NCI-H69 (cell line): ENCODE measurements at regions not wholly inside any gene's neighbourhood (a gene's known extent, or its start where the extent isn't known, plus 50 kb on each side); places are given as distances from the start of the nearest gene placed in this dataset.
"Not testable (repeated sequence)": the region's sequence is repeated elsewhere in the genome, so short reads cannot be mapped to it uniquely, and the experiment has no call there.

Experiments used
- DNase-seq: peaks from one replicate; lab custom pipeline; 2025; lab: John Stamatoyannopoulos, UW

- not testable (repeated sequence) for DNase-seq
These were observed 115.7 kb upstream of the AKAP13 start for GRCh38 chr15:85264614-85265190.

- not testable (repeated sequence) for DNase-seq
These were observed 113.1 kb upstream of the AKAP13 start for GRCh38 chr15:85267158-85267857.

DNA sequence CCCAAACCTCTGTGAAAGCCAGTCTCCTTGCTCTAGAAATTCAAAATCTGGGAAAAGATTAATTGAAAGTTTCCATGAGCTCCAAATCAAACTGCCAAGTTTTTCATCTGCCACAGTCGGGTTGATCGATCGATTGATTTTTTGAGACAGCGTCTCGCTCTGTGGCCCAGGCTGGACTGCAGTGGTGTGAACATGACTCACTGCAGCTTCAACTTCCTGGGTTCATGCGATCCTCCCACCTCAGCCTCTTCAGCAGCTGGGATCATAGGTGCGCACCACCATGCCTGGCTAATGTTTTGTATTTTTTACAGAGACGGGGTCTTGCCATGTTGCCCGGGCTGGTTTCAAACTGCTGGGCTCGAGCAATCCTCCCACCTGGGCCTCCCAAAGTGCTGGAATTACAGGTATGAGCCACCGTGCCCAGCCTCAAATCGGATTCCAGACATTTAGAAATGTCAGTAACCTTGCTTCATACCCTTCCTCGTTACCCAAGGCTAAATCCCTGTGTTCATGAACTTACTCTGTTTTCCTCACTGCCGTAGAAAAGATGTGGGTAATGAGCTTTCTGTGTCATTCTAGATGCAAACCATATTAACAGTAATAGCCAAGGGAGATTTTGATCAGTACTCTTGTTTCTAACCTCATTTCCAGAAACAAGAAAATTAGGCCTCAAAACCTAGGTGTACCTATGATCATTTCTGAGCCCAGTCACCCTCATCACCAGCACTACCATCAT is 105.9 kb upstream of the AKAP13 start:
- DNase-seq = no peak

- DNase-seq = no peak
These were observed 103.9 kb upstream of the AKAP13 start for GRCh38 chr15:85276508-85276907.

DNA sequence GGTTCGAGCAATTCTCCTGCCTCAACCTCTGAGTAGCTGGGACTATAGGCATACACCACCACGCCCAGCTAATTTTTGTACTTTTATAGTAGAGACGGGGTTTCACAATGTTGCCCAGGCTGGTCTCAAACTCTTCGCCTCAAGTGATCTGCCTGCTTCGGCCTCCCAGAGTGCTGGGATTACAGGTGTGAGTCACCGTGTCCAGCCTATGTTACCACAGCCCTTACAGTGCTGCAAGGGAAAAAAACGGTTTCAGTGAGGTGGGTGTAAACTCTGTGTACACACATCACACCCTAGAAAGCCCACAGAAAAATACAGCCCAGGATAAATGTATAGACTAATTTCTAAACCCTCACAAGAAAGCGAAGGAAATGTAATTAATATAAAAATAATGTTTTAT is 103.5 kb upstream of the AKAP13 start:
- no peak for DNase-seq

GRCh38 chr15:85277847-85278370 is 102.5 kb upstream of the AKAP13 start:
- DNase-seq = no peak

- DNase-seq = no peak
These were observed 100.2 kb upstream of the AKAP13 start for GRCh38 chr15:85280203-85280602.

DNA sequence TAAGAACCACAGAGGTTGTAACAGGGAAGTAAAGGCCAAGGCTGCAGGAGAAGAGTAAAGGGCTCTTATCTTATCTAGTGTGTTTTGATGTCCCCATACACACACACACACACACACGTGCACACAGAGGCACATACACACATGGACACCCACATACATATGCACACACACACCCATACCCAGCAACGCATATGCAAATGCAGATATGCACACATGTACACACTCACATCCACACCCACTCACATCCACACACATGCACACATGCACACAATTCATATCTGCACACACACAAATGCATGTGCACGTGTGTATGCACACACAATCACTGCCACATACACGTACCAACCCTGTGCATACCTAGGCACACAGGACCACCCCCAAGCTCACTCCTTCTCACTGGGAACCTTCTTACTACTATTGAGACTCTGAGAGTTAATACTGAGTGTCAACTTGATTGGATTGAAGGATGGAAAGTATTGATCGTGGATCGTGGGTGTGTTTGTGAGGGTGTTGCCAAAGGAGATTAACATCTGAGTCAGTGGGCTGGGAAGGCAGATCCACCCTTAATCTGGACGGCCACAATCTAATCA is 99.0 kb upstream of the AKAP13 start:
- no peak for DNase-seq

DNA sequence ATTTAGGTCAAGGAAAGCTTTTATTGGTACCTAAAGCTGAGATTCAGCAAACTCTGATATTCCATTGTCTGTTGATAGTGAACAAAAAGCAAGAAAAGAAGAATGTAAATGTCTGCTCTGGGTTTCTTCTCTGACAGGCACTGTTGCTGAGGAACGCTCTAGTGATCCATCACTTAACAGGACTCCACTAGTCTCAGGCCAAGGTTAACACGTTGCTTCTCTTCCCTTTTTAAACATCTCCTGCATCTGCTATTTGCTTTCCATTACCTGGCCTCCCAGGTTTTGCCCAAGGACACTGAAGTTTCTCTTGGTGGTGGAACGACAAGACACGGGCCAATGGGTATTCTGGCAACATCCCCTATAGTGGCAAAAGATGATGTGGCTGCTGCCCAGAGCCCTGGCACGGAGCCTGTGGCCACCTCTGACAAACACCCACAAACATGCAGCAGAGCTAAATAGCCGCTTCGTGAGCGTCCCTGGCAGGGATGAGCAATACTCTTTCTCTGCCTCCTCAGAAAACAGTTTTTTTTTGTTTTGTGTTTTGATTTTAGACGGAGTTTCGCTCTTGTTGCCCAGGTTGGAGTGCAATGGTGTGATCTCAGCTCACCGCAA is 97.8 kb upstream of the AKAP13 start:
- DNase-seq = no peak

- not testable (repeated sequence) for DNase-seq
These were observed 96.6 kb upstream of the AKAP13 start for GRCh38 chr15:85283815-85284214.

DNA sequence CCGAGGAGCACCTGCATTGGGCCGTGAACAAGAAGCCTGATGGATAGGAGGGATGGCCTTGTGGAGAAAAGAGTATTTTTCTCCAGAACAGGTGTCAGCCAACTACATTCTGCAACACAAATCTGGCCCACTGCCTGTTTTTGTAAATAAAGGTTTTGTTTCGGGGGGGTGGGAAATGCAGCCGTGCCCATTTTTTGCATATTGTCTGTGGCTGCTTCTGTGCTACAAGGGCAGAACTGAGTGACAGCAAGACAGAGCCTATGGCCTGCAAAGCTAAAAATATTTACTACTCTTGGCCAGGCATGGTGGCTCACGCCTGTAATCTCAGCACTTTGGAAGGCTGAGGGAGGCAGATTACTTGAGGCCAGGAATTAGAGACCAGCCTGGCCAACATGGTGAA is 95.9 kb upstream of the AKAP13 start:
- DNase-seq = no peak

DNA sequence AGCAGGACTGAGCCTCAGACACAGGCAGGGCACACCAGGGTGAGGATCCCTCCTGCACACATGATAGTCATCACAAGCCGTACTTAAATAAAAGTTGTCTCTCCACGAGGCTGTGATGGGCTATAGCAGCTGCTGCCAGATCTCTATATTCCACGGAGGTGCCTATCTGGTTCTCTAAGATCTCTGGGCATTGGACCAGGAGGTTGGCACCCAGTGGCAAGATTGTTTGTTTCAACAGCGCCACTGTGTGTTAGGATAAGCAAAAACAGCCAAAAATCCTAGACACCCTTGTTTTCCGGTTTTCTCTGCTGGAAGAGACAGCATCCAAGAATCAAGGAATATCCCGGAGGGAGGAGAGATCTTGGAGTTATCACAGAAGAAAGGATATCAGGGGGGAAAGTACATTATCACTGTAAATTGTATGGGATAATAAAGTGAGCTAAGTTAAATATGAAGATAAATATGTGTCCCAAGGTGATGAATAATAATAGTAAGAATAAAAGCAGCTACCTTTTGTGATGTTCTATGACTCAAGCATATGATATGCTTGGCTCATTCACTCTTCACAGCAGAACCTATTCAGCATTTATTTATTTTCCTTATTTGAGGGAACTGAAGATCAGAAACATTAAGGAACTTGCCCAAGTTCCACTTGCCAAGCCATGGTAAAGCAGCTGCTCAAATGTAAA is 90.6 kb upstream of the AKAP13 start:
- peak; percentile 77 for DNase-seq

- DNase-seq = not testable (repeated sequence)
These were observed 87.8 kb upstream of the AKAP13 start for GRCh38 chr15:85292583-85292982.

- DNase-seq = peak; percentile 83
These were observed 83.6 kb upstream of the AKAP13 start for GRCh38 chr15:85296615-85297402.

GRCh38 chr15:85297537-85297936 is 82.9 kb upstream of the AKAP13 start:
- DNase-seq = no peak

- DNase-seq = no peak
These were observed 82.0 kb upstream of the AKAP13 start for GRCh38 chr15:85298366-85298765.

DNA sequence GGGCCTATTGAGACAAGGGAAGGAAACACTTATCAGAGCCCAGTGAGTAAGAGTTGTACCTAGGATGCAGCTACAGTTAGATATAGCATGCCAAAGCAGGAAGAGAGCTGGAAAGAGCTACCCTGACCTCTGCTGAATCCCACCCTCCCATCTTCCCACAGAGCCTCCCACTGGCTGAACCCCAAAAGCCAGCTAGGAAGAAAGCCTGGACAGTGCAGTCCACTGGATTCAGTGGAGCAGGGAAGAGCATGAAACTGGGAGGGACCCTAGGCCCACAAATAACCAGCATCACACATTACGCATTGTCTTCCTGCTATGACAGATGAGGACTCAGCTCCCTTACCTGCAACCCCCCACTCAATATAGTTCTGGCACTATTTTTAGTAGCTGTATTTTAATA is 81.5 kb upstream of the AKAP13 start:
- DNase-seq = no peak

GRCh38 chr15:85302271-85302670 is 78.1 kb upstream of the AKAP13 start:
- DNase-seq = no peak

DNA sequence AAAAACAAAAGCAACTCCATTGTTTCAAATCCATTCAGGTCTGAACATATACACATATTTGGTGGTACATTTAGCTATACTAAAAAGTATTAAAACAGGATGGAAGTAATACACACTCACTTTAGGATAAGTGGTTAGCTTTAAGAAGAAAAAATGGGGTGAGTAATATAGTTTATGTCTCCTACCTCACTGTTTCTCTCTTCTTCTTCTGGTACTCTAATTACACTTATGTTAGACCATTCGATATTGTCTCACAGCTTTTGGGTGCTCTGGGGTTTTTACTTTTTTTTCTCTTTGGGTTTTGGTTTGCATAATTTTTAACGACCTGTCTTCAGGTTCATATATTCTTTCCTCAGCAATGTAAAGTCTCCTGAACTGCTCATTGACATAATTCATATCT is 75.4 kb upstream of the AKAP13 start:
- DNase-seq = no peak

- DNase-seq = peak; percentile 78
These were observed 73.3 kb upstream of the AKAP13 start for GRCh38 chr15:85306946-85307686.
